Heart left ventricle (tissue), 13 donors: ENCODE measurements at regions not wholly inside any gene's neighbourhood (a gene's known extent, or its start where the extent isn't known, plus 50 kb on each side); places are given as distances from the start of the nearest gene placed in this dataset.

ENCODE experiments used
- CTCF ChIP-seq, 12 donors: fragments of 200-600 bp; sonication (generic) in 4 of 12; IDR thresholded peaks; one replicate each; pipeline versions ENCODE4 v1.5.0 to v1.8.0; 2018 to 2022; ENCODE audit warnings: antibody characterized with exemption in 12 of 12, mild to moderate bottlenecking in 5 of 12
- POLR2A ChIP-seq, 2 donors: fragments of 450-650 bp; IDR thresholded peaks; one replicate each; pipeline ENCODE4 v1.6.1; 2017; ENCODE audit warnings: antibody characterized with exemption in 2 of 2, mild to moderate bottlenecking in 2 of 2, moderate library complexity in 2 of 2
- donor health status: ischemic (EF 13 %, LVEDD 7.1; RV severe dilation, severe dysfunction).
- donor health status: DM: no; HTN: yes; CAD: no.
- donor health status: DM: no; HTN: no; CAD: no.
- donor health status: ischemic (EF 25% LVEDD 6.9; RV normal size, moderate dysfunction).
- donor health status: ischemic (EF 25% LVEDD 5.7; RV mildly dilated, moderate dysfunction).
- donor health status: ischemic (EF 35%, LVEDD 5.7; RV mildly dilated, moderate dysfunction).
- donor health status: nonischemic (EF 11% LVEDD 7.7; RV severe dilation, severe dysfunction).
- donor health status: DM: yes; HTN: yes; CAD: no.
- donor health status: PGD.
- donor health status: ischemic (EF 29% LVEDD 5.4; RV normal size, mild dysfunction).
- donor health status: nonischemic (EF 23%, LVEDD 6.1; RV moderate dilation, normal function).

GRCh38 chr4:1574601-1575417 is 109.3 kb downstream of the FAM53A start:
- TF ChIP-seq CTCF (IDR thresholded peaks at IDR 0.05) = no peak
- no peak for TF ChIP-seq POLR2A (IDR thresholded peaks at IDR 0.05)
